PC-3 (cell line): ENCODE measurements at regions not wholly inside any gene's neighbourhood (a gene's known extent, or its start where the extent isn't known, plus 50 kb on each side); places are given as distances from the start of the nearest gene placed in this dataset.

Experiments used
- ATAC-seq: fragments of 200-7000 bp; cut with Tn5 transposase; 2 replicates; pipeline ENCODE4 v1.9.1; 2020; ENCODE audit warnings: mild to moderate bottlenecking, moderate library complexity
- BruUV-seq: library from RNA; stranded (reverse); fragments of 400-500 nt; replicated peaks from 2 replicates; lab custom pipeline; 2021; lab: Mats Ljungman, UMichigan
- CTCF ChIA-PET: fragments of 300-600 bp; sonication (Branson Sonifier 250); formaldehyde crosslinking; loops from one replicate; lab custom pipeline; 2022; ENCODE audit warnings: antibody characterized with exemption; lab: Charles Lee
- POLR2A ChIA-PET: fragments of 300-600 bp; sonication (Branson Sonifier 250); formaldehyde crosslinking; loops from one replicate; lab custom pipeline; 2022; ENCODE audit warnings: antibody characterized with exemption; ENCODE audit not compliant: unreplicated experiment; lab: Charles Lee
- DNase-seq: peaks from one replicate; pipeline ENCODE4 v3.0.0-alpha.2; 2015
- H2AFZ ChIP-seq: fragments of 300-600 bp; sonication (generic); 2 replicates; pipeline ENCODE4 v1.6.0; 2016; ENCODE audit warnings: antibody characterized with exemption, low read length
- H3F3A ChIP-seq: fragments of 300-600 bp; sonication (generic); one replicate; pipeline ENCODE4 v1.6.0; 2017; ENCODE audit warnings: antibody characterized with exemption, low read length, control low read depth, mild to moderate bottlenecking; ENCODE audit not compliant: unreplicated experiment
- H3K27ac ChIP-seq: fragments of 300-600 bp; sonication (generic); 2 replicates; pipeline ENCODE4 v1.5.1; 2016; ENCODE audit warnings: mild to moderate bottlenecking, low read length
- H3K27me3 ChIP-seq: fragments of 300-600 bp; sonication (generic); 2 replicates; pipeline ENCODE4 v1.6.1; 2016; ENCODE audit warnings: low read length, mixed read lengths
- H3K36me3 ChIP-seq: fragments of 300-600 bp; sonication (generic); 2 replicates; pipeline ENCODE4 v1.6.1; 2016; ENCODE audit warnings: low read depth, mixed run types, low read length, mixed read lengths
- H3K4me1 ChIP-seq: fragments of 300-600 bp; sonication (generic); 2 replicates; pipeline ENCODE4 v1.5.1; 2016; ENCODE audit warnings: low read length; ENCODE audit not compliant: insufficient read depth
- H3K4me2 ChIP-seq: fragments of 300-600 bp; sonication (generic); 2 replicates; pipeline ENCODE4 v1.6.0; 2016; ENCODE audit warnings: low read length
- H3K4me3 ChIP-seq: fragments of 300-600 bp; sonication (generic); 2 replicates; pipeline ENCODE4 v1.5.1; 2016; ENCODE audit warnings: mild to moderate bottlenecking, low read length, mixed read lengths
- H3K79me2 ChIP-seq: fragments of 300-600 bp; sonication (generic); 2 replicates; pipeline ENCODE4 v1.6.1; 2017; ENCODE audit warnings: low read length, mixed read lengths
- H3K9ac ChIP-seq: fragments of 300-600 bp; sonication (generic); 2 replicates; pipeline ENCODE4 v1.6.0; 2016; ENCODE audit warnings: mild to moderate bottlenecking, low read length
- H3K9me2 ChIP-seq: fragments of 300-600 bp; sonication (generic); replicated peaks from 2 replicates; pipeline ENCODE4 v1.6.1; 2016; ENCODE audit warnings: mixed run types, low read length, mixed read lengths
- H3K9me3 ChIP-seq: fragments of 300-600 bp; sonication (generic); 2 replicates; pipeline ENCODE4 v1.6.1; 2016; ENCODE audit warnings: low read length, mixed read lengths
- H4K20me1 ChIP-seq: fragments of 300-600 bp; sonication (generic); 2 replicates; pipeline ENCODE4 v1.6.1; 2016; ENCODE audit warnings: low read length, mixed read lengths
- EZH2 ChIP-seq: fragments of 300-600 bp; sonication (generic); IDR thresholded peaks from one replicate; pipeline ENCODE4 v1.6.1; 2017; ENCODE audit warnings: antibody characterized with exemption, mild to moderate bottlenecking, low read length; ENCODE audit not compliant: unreplicated experiment
- EZH2phosphoT487 ChIP-seq: fragments of 300-600 bp; sonication (generic); IDR thresholded peaks from 2 replicates; pipeline ENCODE4 v1.6.1; 2018; ENCODE audit warnings: mild to moderate bottlenecking, antibody characterized with exemption, low read length, borderline replicate concordance
- intact Hi-C: fragments of 100-400 bp; cut with micrococcal nuclease; formaldehyde crosslinking; loops from 2 replicates; pipeline ENCODE4 v1.9.0; 2023
- TF ChIP-seq, protein P1 (sequence below): fragments of 300-600 bp; sonication (generic); conservative IDR thresholded peaks from 2 replicates; pipeline ENCODE4 v1.5.1; 2017; ENCODE audit warnings: antibody characterized with exemption, low read depth, mild to moderate bottlenecking, low read length

DNA sequence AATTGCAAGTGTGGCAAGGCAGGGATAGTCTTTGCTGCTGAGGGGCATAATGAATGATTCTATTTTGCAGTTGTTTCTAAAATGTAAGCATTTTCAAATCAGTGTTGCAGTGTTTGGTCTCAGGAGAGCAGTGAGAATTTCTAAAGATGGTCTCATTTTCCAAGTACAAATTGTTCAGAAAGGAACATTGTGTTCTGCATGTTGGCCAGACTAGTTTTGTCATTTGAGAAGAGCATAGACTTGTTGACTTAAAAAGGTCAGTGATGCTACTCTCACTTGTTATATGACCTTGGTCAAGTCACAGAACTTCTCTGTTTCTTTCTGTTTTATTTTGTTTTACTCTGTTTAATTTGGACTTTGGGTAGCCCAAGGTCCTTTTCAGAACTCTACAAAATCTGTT is 344.6 kb downstream of the OSTF1 start:
- no peaks in the 10 kb centered on the region for H3K9me3 ChIP-seq
- no peak overlapping the region for H2AFZ ChIP-seq
- H3F3A ChIP-seq: no peaks in the 10 kb centered on the region
- ChIA-PET CTCF (no interaction called here), POLR2A (no interaction called here)
- no peaks in the 10 kb centered on the region for H3K27me3 ChIP-seq
- no peaks in the 10 kb centered on the region for H3K79me2 ChIP-seq
- H3K4me1 ChIP-seq: no peaks in the 10 kb centered on the region
- H3K36me3 ChIP-seq: no peaks in the 10 kb centered on the region
- intact Hi-C loops: no loop called here
- no peak for ATAC-seq
- no peaks in the 10 kb centered on the region for H4K20me1 ChIP-seq
- TF ChIP-seq, protein P1, sequence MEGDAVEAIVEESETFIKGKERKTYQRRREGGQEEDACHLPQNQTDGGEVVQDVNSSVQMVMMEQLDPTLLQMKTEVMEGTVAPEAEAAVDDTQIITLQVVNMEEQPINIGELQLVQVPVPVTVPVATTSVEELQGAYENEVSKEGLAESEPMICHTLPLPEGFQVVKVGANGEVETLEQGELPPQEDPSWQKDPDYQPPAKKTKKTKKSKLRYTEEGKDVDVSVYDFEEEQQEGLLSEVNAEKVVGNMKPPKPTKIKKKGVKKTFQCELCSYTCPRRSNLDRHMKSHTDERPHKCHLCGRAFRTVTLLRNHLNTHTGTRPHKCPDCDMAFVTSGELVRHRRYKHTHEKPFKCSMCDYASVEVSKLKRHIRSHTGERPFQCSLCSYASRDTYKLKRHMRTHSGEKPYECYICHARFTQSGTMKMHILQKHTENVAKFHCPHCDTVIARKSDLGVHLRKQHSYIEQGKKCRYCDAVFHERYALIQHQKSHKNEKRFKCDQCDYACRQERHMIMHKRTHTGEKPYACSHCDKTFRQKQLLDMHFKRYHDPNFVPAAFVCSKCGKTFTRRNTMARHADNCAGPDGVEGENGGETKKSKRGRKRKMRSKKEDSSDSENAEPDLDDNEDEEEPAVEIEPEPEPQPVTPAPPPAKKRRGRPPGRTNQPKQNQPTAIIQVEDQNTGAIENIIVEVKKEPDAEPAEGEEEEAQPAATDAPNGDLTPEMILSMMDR: no peak
- no peak for TF ChIP-seq EZH2phosphoT487
- no peak for TF ChIP-seq EZH2
- no peaks in the 10 kb centered on the region for H3K9me2 ChIP-seq
- DNase-seq: no peak
- no TSS peak for BruUV-seq
- no peak overlapping the region for H3K27ac ChIP-seq
- no peak overlapping the region for H3K4me3 ChIP-seq
- no peak overlapping the region for H3K4me2 ChIP-seq
- no peak overlapping the region for H3K9ac ChIP-seq

GRCh38 chr9:75438716-75439115 is 350.4 kb downstream of the OSTF1 start:
- intact Hi-C loops: no loop called here
- Histone ChIP-seq H3K4me2 (no peak overlapping the region), H3K9ac (no peak overlapping the region), H3K9me2 (no peaks in the 10 kb centered on the region), H3K4me3 (no peak overlapping the region), H2AFZ (no peak overlapping the region), H3K9me3 (no peaks in the 10 kb centered on the region), H3K27me3 (no peaks in the 10 kb centered on the region), H3K4me1 (no peaks in the 10 kb centered on the region), H3K36me3 (no peaks in the 10 kb centered on the region), H3F3A (no peaks in the 10 kb centered on the region), H3K27ac (no peak overlapping the region), H4K20me1 (no peaks in the 10 kb centered on the region), H3K79me2 (no peaks in the 10 kb centered on the region)
- no TSS peak for BruUV-seq
- TF ChIP-seq EZH2phosphoT487 (no peak), EZH2 (no peak)
- TF ChIP-seq, protein P1: no peak
- ChIA-PET POLR2A (no interaction called here), CTCF (no interaction called here)
- ATAC-seq (no peak), DNase-seq (no peak)

DNA sequence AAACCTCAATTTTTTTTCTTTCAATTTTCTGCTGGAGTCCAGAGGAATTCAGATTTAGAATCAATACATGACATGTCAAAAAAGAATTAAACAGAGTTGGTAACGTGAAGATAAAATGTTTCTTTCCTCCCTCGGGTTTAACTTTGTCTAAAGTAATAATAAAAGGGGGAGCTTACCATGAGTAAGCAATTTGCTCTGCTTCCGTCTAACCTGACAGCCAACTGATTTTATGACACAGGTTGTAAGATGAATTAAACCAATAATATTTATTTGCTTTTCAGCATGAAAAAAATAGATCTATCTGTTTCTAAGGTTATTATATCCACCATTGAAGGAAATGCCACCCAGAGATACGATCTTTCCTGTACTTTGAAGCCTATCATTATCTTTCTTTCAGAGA is 352.6 kb downstream of the OSTF1 start:
- intact Hi-C loops: no loop called here
- ChIA-PET CTCF (no interaction called here), POLR2A (no interaction called here)
- no peak overlapping the region for H3K9ac ChIP-seq
- H4K20me1 ChIP-seq: no peaks in the 10 kb centered on the region
- BruUV-seq: no TSS peak
- no peaks in the 10 kb centered on the region for H3K79me2 ChIP-seq
- no peak for DNase-seq
- H3K4me2 ChIP-seq: no peak overlapping the region
- no peaks in the 10 kb centered on the region for H3F3A ChIP-seq
- H3K36me3 ChIP-seq: no peaks in the 10 kb centered on the region
- H3K9me2 ChIP-seq: no peaks in the 10 kb centered on the region
- H2AFZ ChIP-seq: no peak overlapping the region
- no peaks in the 10 kb centered on the region for H3K4me1 ChIP-seq
- H3K4me3 ChIP-seq: no peak overlapping the region
- H3K27ac ChIP-seq: no peak overlapping the region
- no peak for ATAC-seq
- H3K9me3 ChIP-seq: no peaks in the 10 kb centered on the region
- TF ChIP-seq, protein P1: no peak
- TF ChIP-seq EZH2 (no peak), EZH2phosphoT487 (no peak)
- no peaks in the 10 kb centered on the region for H3K27me3 ChIP-seq
